Prostate gland (tissue), 2 donors: ENCODE measurements at regions not wholly inside any gene's neighbourhood (a gene's known extent, or its start where the extent isn't known, plus 50 kb on each side); places are given as distances from the start of the nearest gene placed in this dataset.

ENCODE experiments used
- DNase-seq: peaks from one replicate; pipeline ENCODE4 v3.0.0-alpha.2; 2019; ENCODE audit warnings: low spot score
- H3K27ac ChIP-seq, 2 donors: fragments of 200-600 bp; sonication (generic); 2 replicates each; pipeline ENCODE4 v1.5.1; 2017 to 2019
- H3K27me3 ChIP-seq: fragments of 200-600 bp; sonication (generic); replicated peaks from 2 replicates; pipeline ENCODE4 v1.5.1; 2019; ENCODE audit not compliant: insufficient read depth
- H3K36me3 ChIP-seq, 2 donors: fragments of 200-600 bp; sonication (generic); 1 replicate in 1 of 2; 2 replicates in 1 of 2; pipeline versions ENCODE4 v1.5.1 to v1.8.1; 2017 to 2019
- H3K4me1 ChIP-seq: fragments of 200-600 bp; sonication (generic); replicated peaks from 2 replicates; pipeline ENCODE4 v1.5.1; 2019
- H3K4me3 ChIP-seq, 2 donors: fragments of 200-600 bp; sonication (generic); 2 replicates each; pipeline ENCODE4 v1.5.1; 2017 to 2019
- H3K9me3 ChIP-seq: fragments of 200-600 bp; sonication (generic); 2 replicates; pipeline ENCODE4 v1.5.1; 2017
- CTCF ChIP-seq, 4 experiments: fragments of 200-600 bp in 2 of 4; fragments of 450-650 bp in 2 of 4; sonication (generic) in 2 of 4; IDR thresholded peaks; 1 replicate in 3 of 4; 2 replicates in 1 of 4; pipeline ENCODE4 v1.5.1; 2016 to 2019; ENCODE audit warnings: antibody characterized with exemption in 4 of 4, mild to moderate bottlenecking in 2 of 4, moderate library complexity in 2 of 4
- POLR2A ChIP-seq: fragments of 450-650 bp; IDR thresholded peaks from one replicate; pipeline ENCODE4 v1.6.1; 2016; ENCODE audit warnings: antibody characterized with exemption, mild to moderate bottlenecking
- POLR2AphosphoS5 ChIP-seq: sonication (generic); formaldehyde crosslinking; IDR thresholded peaks from one replicate; pipeline ENCODE4 v1.6.1; 2017; ENCODE audit warnings: antibody characterized with exemption
- WGBS: methylation state at CpG from one replicate; pipeline ENCODE4 v1.1.5; 2018; 5-methylcytosine and 5-hydroxymethylcytosine counted together
- intact Hi-C: fragments of 100-400 bp; cut with DNase I; formaldehyde crosslinking; loops from one replicate; pipeline ENCODE4 v1.14.2; 2022

- WGBS, result 93% methylated on average over 3 of the region's 3 CpGs
- H3K4me3 ChIP-seq, result no peak overlapping the region
- H3K4me1 ChIP-seq, result no peaks in the 10 kb centered on the region
- H3K27me3 ChIP-seq, result no peaks in the 10 kb centered on the region
- H3K9me3 ChIP-seq, result no peaks in the 10 kb centered on the region
- no peak for DNase-seq
- intact Hi-C loops, result no loop called here
- no peaks in the 10 kb centered on the region for H3K36me3 ChIP-seq
- no peak overlapping the region for H3K27ac ChIP-seq
- TF ChIP-seq CTCF (IDR thresholded peaks at IDR 0.05) (no peak), POLR2AphosphoS5 (no peak), POLR2A (no peak)
These were observed 52.1 kb upstream of the ANO1 start for GRCh38 chr11:70026012-70026411.

DNA sequence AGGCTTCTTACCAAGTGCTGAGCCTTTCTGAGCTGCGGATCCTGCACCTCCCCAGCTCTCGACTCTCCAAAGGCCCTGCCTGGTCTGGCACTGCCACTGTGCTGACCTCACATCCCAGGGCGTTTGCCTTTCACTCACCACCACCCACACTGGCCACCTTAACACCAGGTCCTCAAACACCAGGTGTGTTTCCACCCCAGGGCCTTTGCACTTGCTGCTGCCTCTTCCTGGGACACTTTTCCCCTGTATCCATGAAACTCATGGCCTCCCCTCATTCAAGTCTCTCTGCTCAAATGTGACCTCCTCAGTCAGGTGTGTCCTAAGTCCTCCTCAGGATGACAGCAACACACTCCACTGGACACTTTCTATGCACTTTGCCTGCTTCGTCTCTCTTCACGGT is 51.4 kb upstream of the ANO1 start:
- no peak overlapping the region for H3K27ac ChIP-seq
- no peaks in the 10 kb centered on the region for H3K36me3 ChIP-seq
- 96% methylated on average over 5 of the region's 5 CpGs for WGBS
- no peaks in the 10 kb centered on the region for H3K27me3 ChIP-seq
- intact Hi-C loops, result no loop called here
- DNase-seq, result no peak
- TF ChIP-seq POLR2A (no peak), POLR2AphosphoS5 (no peak), CTCF (IDR thresholded peaks at IDR 0.05) (no peak)
- H3K9me3 ChIP-seq, result no peaks in the 10 kb centered on the region
- H3K4me1 ChIP-seq, result no peaks in the 10 kb centered on the region
- no peak overlapping the region for H3K4me3 ChIP-seq

- Histone ChIP-seq H3K36me3 (no peaks in the 10 kb centered on the region), H3K27ac (no peak overlapping the region), H3K9me3 (no peaks in the 10 kb centered on the region), H3K4me1 (no peaks in the 10 kb centered on the region), H3K27me3 (no peaks in the 10 kb centered on the region), H3K4me3 (no peak overlapping the region)
- TF ChIP-seq POLR2AphosphoS5 (no peak), POLR2A (no peak), CTCF (IDR thresholded peaks at IDR 0.05) (no peak)
- 82% methylated on average over 8 of the region's 8 CpGs for WGBS
- DNase-seq, result no peak
- intact Hi-C loops, result no loop called here
These were observed 50.7 kb upstream of the ANO1 start for GRCh38 chr11:70027451-70027850.

DNA sequence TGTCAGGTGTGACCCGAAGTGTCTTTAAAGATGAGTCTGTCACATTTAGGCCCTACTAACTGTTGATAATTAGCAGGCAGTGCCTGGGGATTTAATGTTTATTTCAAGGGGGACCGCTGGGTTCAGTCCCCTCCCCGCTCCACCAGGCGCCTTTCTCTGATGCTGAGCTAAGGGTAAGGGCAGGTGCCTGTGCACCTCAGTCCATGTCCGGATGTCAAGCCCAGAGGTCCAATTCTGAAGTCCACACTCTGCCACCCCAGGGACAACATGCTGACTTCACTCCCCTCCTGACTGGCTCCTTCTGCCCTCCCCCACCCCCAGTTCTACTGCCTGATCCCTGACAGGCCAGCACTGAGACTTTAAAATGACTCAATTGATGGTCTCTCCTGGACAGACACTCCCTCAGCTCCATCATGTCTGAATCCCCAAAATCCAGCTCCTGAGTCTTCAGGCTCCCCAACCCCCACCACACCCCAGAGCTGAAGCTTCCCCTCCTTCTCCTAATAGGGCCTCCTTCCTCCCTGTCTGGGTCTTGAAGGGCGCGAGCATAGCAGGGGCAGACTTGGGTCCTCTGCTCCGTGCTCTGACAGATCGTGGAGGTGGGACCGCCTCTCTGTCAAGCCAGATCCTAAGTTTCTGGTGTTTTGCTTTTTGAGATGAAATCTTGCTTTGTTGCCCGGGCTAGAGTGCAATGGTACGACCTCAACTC is 49.8 kb upstream of the ANO1 start:
- WGBS, result 93% methylated on average over 12 of the region's 12 CpGs
- Histone ChIP-seq H3K4me3 (no peak overlapping the region), H3K36me3 (no peaks in the 10 kb centered on the region), H3K27ac (no peak overlapping the region), H3K9me3 (no peaks in the 10 kb centered on the region), H3K4me1 (no peaks in the 10 kb centered on the region), H3K27me3 (no peaks in the 10 kb centered on the region)
- intact Hi-C loops, result no loop called here
- no peak for TF ChIP-seq POLR2AphosphoS5
- no peak for TF ChIP-seq CTCF (IDR thresholded peaks at IDR 0.05)
- no peak for TF ChIP-seq POLR2A
- DNase-seq, result no peak
